H1 (cell line): ENCODE measurements at regions not wholly inside any gene's neighbourhood (a gene's known extent, or its start where the extent isn't known, plus 50 kb on each side); places are given as distances from the start of the nearest gene placed in this dataset.

Experiments used
- TF ChIP-seq, protein P1 (sequence below): fragments of 300-600 bp; sonication (generic); IDR thresholded peaks from 2 replicates; pipeline ENCODE4 v1.7.1; 2012; ENCODE audit warnings: low read length, moderate library complexity, mild to moderate bottlenecking, inconsistent platforms; ENCODE audit not compliant: insufficient replicate concordance

GRCh38 chr1:208939537-208940085, 643.9 kb upstream of the CAMK1G start (continued):
- TF ChIP-seq, protein P1, sequence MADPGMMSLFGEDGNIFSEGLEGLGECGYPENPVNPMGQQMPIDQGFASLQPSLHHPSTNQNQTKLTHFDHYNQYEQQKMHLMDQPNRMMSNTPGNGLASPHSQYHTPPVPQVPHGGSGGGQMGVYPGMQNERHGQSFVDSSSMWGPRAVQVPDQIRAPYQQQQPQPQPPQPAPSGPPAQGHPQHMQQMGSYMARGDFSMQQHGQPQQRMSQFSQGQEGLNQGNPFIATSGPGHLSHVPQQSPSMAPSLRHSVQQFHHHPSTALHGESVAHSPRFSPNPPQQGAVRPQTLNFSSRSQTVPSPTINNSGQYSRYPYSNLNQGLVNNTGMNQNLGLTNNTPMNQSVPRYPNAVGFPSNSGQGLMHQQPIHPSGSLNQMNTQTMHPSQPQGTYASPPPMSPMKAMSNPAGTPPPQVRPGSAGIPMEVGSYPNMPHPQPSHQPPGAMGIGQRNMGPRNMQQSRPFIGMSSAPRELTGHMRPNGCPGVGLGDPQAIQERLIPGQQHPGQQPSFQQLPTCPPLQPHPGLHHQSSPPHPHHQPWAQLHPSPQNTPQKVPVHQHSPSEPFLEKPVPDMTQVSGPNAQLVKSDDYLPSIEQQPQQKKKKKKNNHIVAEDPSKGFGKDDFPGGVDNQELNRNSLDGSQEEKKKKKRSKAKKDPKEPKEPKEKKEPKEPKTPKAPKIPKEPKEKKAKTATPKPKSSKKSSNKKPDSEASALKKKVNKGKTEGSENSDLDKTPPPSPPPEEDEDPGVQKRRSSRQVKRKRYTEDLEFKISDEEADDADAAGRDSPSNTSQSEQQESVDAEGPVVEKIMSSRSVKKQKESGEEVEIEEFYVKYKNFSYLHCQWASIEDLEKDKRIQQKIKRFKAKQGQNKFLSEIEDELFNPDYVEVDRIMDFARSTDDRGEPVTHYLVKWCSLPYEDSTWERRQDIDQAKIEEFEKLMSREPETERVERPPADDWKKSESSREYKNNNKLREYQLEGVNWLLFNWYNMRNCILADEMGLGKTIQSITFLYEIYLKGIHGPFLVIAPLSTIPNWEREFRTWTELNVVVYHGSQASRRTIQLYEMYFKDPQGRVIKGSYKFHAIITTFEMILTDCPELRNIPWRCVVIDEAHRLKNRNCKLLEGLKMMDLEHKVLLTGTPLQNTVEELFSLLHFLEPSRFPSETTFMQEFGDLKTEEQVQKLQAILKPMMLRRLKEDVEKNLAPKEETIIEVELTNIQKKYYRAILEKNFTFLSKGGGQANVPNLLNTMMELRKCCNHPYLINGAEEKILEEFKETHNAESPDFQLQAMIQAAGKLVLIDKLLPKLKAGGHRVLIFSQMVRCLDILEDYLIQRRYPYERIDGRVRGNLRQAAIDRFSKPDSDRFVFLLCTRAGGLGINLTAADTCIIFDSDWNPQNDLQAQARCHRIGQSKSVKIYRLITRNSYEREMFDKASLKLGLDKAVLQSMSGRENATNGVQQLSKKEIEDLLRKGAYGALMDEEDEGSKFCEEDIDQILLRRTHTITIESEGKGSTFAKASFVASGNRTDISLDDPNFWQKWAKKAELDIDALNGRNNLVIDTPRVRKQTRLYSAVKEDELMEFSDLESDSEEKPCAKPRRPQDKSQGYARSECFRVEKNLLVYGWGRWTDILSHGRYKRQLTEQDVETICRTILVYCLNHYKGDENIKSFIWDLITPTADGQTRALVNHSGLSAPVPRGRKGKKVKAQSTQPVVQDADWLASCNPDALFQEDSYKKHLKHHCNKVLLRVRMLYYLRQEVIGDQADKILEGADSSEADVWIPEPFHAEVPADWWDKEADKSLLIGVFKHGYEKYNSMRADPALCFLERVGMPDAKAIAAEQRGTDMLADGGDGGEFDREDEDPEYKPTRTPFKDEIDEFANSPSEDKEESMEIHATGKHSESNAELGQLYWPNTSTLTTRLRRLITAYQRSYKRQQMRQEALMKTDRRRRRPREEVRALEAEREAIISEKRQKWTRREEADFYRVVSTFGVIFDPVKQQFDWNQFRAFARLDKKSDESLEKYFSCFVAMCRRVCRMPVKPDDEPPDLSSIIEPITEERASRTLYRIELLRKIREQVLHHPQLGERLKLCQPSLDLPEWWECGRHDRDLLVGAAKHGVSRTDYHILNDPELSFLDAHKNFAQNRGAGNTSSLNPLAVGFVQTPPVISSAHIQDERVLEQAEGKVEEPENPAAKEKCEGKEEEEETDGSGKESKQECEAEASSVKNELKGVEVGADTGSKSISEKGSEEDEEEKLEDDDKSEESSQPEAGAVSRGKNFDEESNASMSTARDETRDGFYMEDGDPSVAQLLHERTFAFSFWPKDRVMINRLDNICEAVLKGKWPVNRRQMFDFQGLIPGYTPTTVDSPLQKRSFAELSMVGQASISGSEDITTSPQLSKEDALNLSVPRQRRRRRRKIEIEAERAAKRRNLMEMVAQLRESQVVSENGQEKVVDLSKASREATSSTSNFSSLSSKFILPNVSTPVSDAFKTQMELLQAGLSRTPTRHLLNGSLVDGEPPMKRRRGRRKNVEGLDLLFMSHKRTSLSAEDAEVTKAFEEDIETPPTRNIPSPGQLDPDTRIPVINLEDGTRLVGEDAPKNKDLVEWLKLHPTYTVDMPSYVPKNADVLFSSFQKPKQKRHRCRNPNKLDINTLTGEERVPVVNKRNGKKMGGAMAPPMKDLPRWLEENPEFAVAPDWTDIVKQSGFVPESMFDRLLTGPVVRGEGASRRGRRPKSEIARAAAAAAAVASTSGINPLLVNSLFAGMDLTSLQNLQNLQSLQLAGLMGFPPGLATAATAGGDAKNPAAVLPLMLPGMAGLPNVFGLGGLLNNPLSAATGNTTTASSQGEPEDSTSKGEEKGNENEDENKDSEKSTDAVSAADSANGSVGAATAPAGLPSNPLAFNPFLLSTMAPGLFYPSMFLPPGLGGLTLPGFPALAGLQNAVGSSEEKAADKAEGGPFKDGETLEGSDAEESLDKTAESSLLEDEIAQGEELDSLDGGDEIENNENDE = no peak
